ENCODE measurements at regions not wholly inside any gene's neighbourhood (a gene's known extent, or its start where the extent isn't known, plus 50 kb on each side); places are given as distances from the start of the nearest gene placed in this dataset.

DNA sequence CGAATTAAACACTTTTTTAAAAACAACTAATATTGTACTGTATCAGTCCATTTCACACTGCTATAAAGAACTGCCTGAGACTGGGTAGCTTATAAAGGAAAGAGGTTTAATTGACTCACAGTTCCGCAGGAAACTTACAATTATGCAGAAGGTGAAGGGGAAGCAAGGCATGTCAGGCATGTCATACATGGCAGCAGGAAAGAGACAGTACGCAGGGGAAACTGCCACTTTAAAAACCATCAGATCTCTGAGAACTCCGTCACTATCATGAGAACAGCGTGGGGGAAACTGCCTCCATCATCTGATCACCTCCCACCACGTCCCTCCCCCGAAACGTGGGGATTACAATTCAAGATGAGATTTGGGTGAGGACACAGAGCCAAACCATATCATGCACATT is 162.8 kb upstream of the TPM1 start:
- Histone ChIP-seq H3K27ac (ENCODE audit: low read depth, low read length) (no peak overlapping the region), H3K79me2 (ENCODE audit: insufficient read depth, low read length) (no peaks in the 10 kb centered on the region), H3K4me2 (ENCODE audit: low read length) (no peak overlapping the region), H3K4me3 (ENCODE audit: insufficient read depth, low read depth, low read length) (no peak overlapping the region), H3K4me1 (ENCODE audit: insufficient read depth, low read length) (peaks cover 7% of the 10 kb centered on the region), H3K36me3 (ENCODE audit: insufficient read depth, low read length) (no peaks in the 10 kb centered on the region), H2AFZ (ENCODE audit: low read depth, low read length) (no peak overlapping the region), H3K9ac (ENCODE audit: low read length) (no peak overlapping the region), H3K27me3 (ENCODE audit: insufficient read depth, low read length) (no peaks in the 10 kb centered on the region), H3K9me3 (ENCODE audit: insufficient read depth, low read depth, low read length) (no peaks in the 10 kb centered on the region), H4K20me1 (ENCODE audit: insufficient read depth, low read length) (no peaks in the 10 kb centered on the region)
- Mint-ChIP-seq H3K27ac (ENCODE audit: unreplicated experiment) (no peak overlapping the region), H3K9me3 (ENCODE audit: unreplicated experiment) (peaks cover 6% of the 10 kb centered on the region), H3K27me3 (ENCODE audit: low read depth, unreplicated experiment) (no peaks in the 10 kb centered on the region), H3K4me1 (ENCODE audit: low read depth, unreplicated experiment) (peaks cover 20% of the 10 kb centered on the region), H3K36me3 (ENCODE audit: low read depth, unreplicated experiment) (no peaks in the 10 kb centered on the region), H3K4me3 (ENCODE audit: unreplicated experiment) (peak overlapping the region; percentile 12)
- FAIRE-seq = no peak
- no peak for TF ChIP-seq CTCF (IDR thresholded peaks at IDR 0.05; ENCODE audit: insufficient read depth, low read depth, low read length)
- no peak for TF ChIP-seq EZH2 (IDR thresholded peaks at IDR 0.05; ENCODE audit: insufficient read depth, low read length)
- no peak for DNase-seq (ENCODE audit: low read depth)

DNA sequence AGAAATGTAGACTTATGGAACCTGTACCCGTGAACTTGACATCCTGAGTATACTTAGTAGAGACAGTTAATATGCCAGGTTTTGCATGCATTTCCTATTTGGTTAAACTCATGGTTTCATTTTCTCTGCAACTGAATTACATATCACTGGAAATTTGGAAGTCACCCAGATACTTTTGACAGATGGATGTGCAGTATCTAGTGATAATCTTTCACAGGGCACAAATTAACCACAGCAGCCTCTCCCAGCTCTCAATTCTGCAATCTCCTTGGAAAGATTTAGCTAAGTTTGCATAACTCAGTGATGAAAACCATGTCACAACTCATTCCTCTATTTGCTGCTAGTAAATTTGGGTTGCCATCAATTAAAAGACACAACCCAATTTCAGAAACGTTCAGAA is 162.3 kb upstream of the TPM1 start:
- peaks cover 6% of the 10 kb centered on the region for H3K9me3 Mint-ChIP-seq (ENCODE audit: unreplicated experiment)
- Histone ChIP-seq H3K36me3 (ENCODE audit: insufficient read depth, low read length) (no peaks in the 10 kb centered on the region), H3K4me2 (ENCODE audit: low read length) (no peak overlapping the region), H2AFZ (ENCODE audit: low read depth, low read length) (no peak overlapping the region), H3K4me3 (ENCODE audit: insufficient read depth, low read depth, low read length) (no peak overlapping the region), H3K27me3 (ENCODE audit: insufficient read depth, low read length) (no peaks in the 10 kb centered on the region), H3K9ac (ENCODE audit: low read length) (no peak overlapping the region), H3K4me1 (ENCODE audit: insufficient read depth, low read length) (peaks cover 7% of the 10 kb centered on the region), H4K20me1 (ENCODE audit: insufficient read depth, low read length) (no peaks in the 10 kb centered on the region), H3K79me2 (ENCODE audit: insufficient read depth, low read length) (no peaks in the 10 kb centered on the region), H3K9me3 (ENCODE audit: insufficient read depth, low read depth, low read length) (no peaks in the 10 kb centered on the region), H3K27ac (ENCODE audit: low read depth, low read length) (no peak overlapping the region)
- TF ChIP-seq CTCF (IDR thresholded peaks at IDR 0.05; ENCODE audit: insufficient read depth, low read depth, low read length) (no peak), EZH2 (IDR thresholded peaks at IDR 0.05; ENCODE audit: insufficient read depth, low read length) (no peak)
- DNase-seq (ENCODE audit: low read depth) (peak; percentile 55), FAIRE-seq (no peak)
- no peaks in the 10 kb centered on the region for H3K27me3 Mint-ChIP-seq (ENCODE audit: low read depth, unreplicated experiment)
- H3K36me3 Mint-ChIP-seq (ENCODE audit: low read depth, unreplicated experiment) = no peaks in the 10 kb centered on the region
- H3K4me1 Mint-ChIP-seq (ENCODE audit: low read depth, unreplicated experiment) = peaks cover 21% of the 10 kb centered on the region
- H3K27ac Mint-ChIP-seq (ENCODE audit: unreplicated experiment) = no peak overlapping the region
- H3K4me3 Mint-ChIP-seq (ENCODE audit: unreplicated experiment) = no peak overlapping the region

GRCh38 chr15:62881056-62881455 is 161.5 kb upstream of the TPM1 start:
- Mint-ChIP-seq H3K4me3 (ENCODE audit: unreplicated experiment) (no peak overlapping the region), H3K27me3 (ENCODE audit: low read depth, unreplicated experiment) (no peaks in the 10 kb centered on the region), H3K4me1 (ENCODE audit: low read depth, unreplicated experiment) (peaks cover 26% of the 10 kb centered on the region), H3K9me3 (ENCODE audit: unreplicated experiment) (peaks cover 6% of the 10 kb centered on the region), H3K27ac (ENCODE audit: unreplicated experiment) (no peak overlapping the region), H3K36me3 (ENCODE audit: low read depth, unreplicated experiment) (no peaks in the 10 kb centered on the region)
- Histone ChIP-seq H3K36me3 (ENCODE audit: insufficient read depth, low read length) (no peaks in the 10 kb centered on the region), H3K9me3 (ENCODE audit: insufficient read depth, low read depth, low read length) (no peaks in the 10 kb centered on the region), H3K27me3 (ENCODE audit: insufficient read depth, low read length) (no peaks in the 10 kb centered on the region), H4K20me1 (ENCODE audit: insufficient read depth, low read length) (no peaks in the 10 kb centered on the region), H2AFZ (ENCODE audit: low read depth, low read length) (no peak overlapping the region), H3K27ac (ENCODE audit: low read depth, low read length) (no peak overlapping the region), H3K4me3 (ENCODE audit: insufficient read depth, low read depth, low read length) (no peak overlapping the region), H3K4me1 (ENCODE audit: insufficient read depth, low read length) (peaks cover 8% of the 10 kb centered on the region), H3K79me2 (ENCODE audit: insufficient read depth, low read length) (no peaks in the 10 kb centered on the region), H3K4me2 (ENCODE audit: low read length) (no peak overlapping the region), H3K9ac (ENCODE audit: low read length) (no peak overlapping the region)
- no peak for TF ChIP-seq EZH2 (IDR thresholded peaks at IDR 0.05; ENCODE audit: insufficient read depth, low read length)
- TF ChIP-seq CTCF (IDR thresholded peaks at IDR 0.05; ENCODE audit: insufficient read depth, low read depth, low read length) = no peak
- DNase-seq (ENCODE audit: low read depth) = no peak
- FAIRE-seq = no peak
